Lower leg skin (tissue), 4 donors: ENCODE measurements at regions not wholly inside any gene's neighbourhood (a gene's known extent, or its start where the extent isn't known, plus 50 kb on each side); places are given as distances from the start of the nearest gene placed in this dataset.

Source experiments
- DNase-seq, 2 donors: peaks; one replicate each; pipeline ENCODE4 v3.0.0-alpha.2; 2019; ENCODE audit warnings: low spot score in 2 of 2
- H3K4me3 ChIP-seq: fragments of 200-600 bp; sonication (generic); 2 replicates; pipeline ENCODE4 v1.5.1; 2017; ENCODE audit warnings: mild to moderate bottlenecking, low read depth; ENCODE audit not compliant: poor library complexity, severe bottlenecking
- CTCF ChIP-seq, 3 donors: fragments of 450-650 bp; IDR thresholded peaks; one replicate each; pipeline ENCODE4 v1.5.1; 2016; ENCODE audit warnings: antibody characterized with exemption in 3 of 3, mild to moderate bottlenecking in 3 of 3, moderate library complexity in 2 of 3
- POLR2A ChIP-seq, 2 donors: fragments of 450-650 bp; IDR thresholded peaks; one replicate each; pipeline ENCODE4 v1.6.1; 2016 to 2017; ENCODE audit warnings: antibody characterized with exemption in 2 of 2, mild to moderate bottlenecking in 1 of 2, moderate library complexity in 1 of 2
- WGBS, 2 donors: methylation state at CpG; one replicate each; pipeline ENCODE4 v1.1.5; 2018; 5-methylcytosine and 5-hydroxymethylcytosine counted together
- intact Hi-C: fragments of 100-400 bp; cut with DNase I; formaldehyde crosslinking; loops from one replicate; pipeline ENCODE4 v1.15.0; 2023; ENCODE audit warnings: low total_unique reads

- no peak overlapping the region for H3K4me3 ChIP-seq
- no peak for DNase-seq
- WGBS, 2 donors, result 40 to 71% methylated on average over 10 of the region's 10 CpGs
- intact Hi-C loops, result no loop called here
- TF ChIP-seq POLR2A (IDR thresholded peaks at IDR 0.05) (no peak), CTCF (IDR thresholded peaks at IDR 0.05) (no peak)
These were observed 1232.2 kb downstream of the BRD1 start for GRCh38 chr22:48595511-48595905.

- 58 to 81% methylated on average over 19 of the region's 19 CpGs for WGBS, 2 donors
- no peak overlapping the region for H3K4me3 ChIP-seq
- no peak for TF ChIP-seq POLR2A (IDR thresholded peaks at IDR 0.05)
- TF ChIP-seq CTCF (IDR thresholded peaks at IDR 0.05), result no peak
- intact Hi-C loops, result no loop called here
- DNase-seq, result no peak
These were observed 1232.7 kb downstream of the BRD1 start for GRCh38 chr22:48594757-48595510.

GRCh38 chr22:48594016-48594756 lies 1233.5 kb downstream of the BRD1 start:
- no peak overlapping the region for H3K4me3 ChIP-seq
- intact Hi-C loops, result no loop called here
- TF ChIP-seq CTCF (IDR thresholded peaks at IDR 0.05) (no peak), POLR2A (IDR thresholded peaks at IDR 0.05) (no peak)
- DNase-seq, result no peak
- WGBS, 2 donors, result 74 to 79% methylated on average over 20 to 21 of the region's 21 CpGs

GRCh38 chr22:48593551-48593950 lies 1234.1 kb downstream of the BRD1 start:
- TF ChIP-seq CTCF (IDR thresholded peaks at IDR 0.05), result no peak
- no peak for TF ChIP-seq POLR2A (IDR thresholded peaks at IDR 0.05)
- H3K4me3 ChIP-seq, result no peak overlapping the region
- 95 to 97% methylated on average over 14 to 15 of the region's 15 CpGs for WGBS, 2 donors
- intact Hi-C loops, result no loop called here
- DNase-seq, result no peak

- no peak overlapping the region for H3K4me3 ChIP-seq
- intact Hi-C loops, result no loop called here
- DNase-seq, result no peak
- TF ChIP-seq POLR2A (IDR thresholded peaks at IDR 0.05) (no peak), CTCF (IDR thresholded peaks at IDR 0.05) (no peak)
- WGBS, 2 donors, result 69 to 84% methylated on average over 9 to 17 of the region's 17 CpGs
These were observed 1234.7 kb downstream of the BRD1 start for GRCh38 chr22:48592931-48593330.
